Astrocyte (in vitro differentiated cells and primary cell): ENCODE measurements at regions not wholly inside any gene's neighbourhood (a gene's known extent, or its start where the extent isn't known, plus 50 kb on each side); places are given as distances from the start of the nearest gene placed in this dataset.

Source experiments
- CTCF ChIP-seq: IDR thresholded peaks from 2 replicates; pipeline ENCODE4 v1.5.1; 2011; ENCODE audit warnings: low read depth, mild to moderate bottlenecking, inconsistent platforms, low read length, moderate library complexity; ENCODE audit not compliant: insufficient read depth
- EZH2 ChIP-seq: IDR thresholded peaks from 2 replicates; pipeline ENCODE4 v1.6.1; 2012; ENCODE audit warnings: mild to moderate bottlenecking, low read length, inconsistent platforms; ENCODE audit not compliant: insufficient read depth

GRCh38 chr2:7759898-7760297 lies 842.7 kb downstream of the RNF144A start:
- no peak for TF ChIP-seq CTCF
- TF ChIP-seq EZH2 = no peak
